Activated CD4-positive, alpha-beta T cell treated with anti-CD3 and anti-CD28 coated beads, Interleukin-10, Interleukin-2, amounts not matched to agents 100 ng/mL and 50 ng/mL, durations not matched to agents 16 hours and 8 hours (primary cell): ENCODE measurements at regions not wholly inside any gene's neighbourhood (a gene's known extent, or its start where the extent isn't known, plus 50 kb on each side); places are given as distances from the start of the nearest gene placed in this dataset.
"Not testable (repeated sequence)": the region's sequence is repeated elsewhere in the genome, so short reads cannot be mapped to it uniquely, and the experiment has no call there.

Source experiments
- DNase-seq: peaks from one replicate; pipeline ENCODE4 v3.0.0-alpha.2; 2020

DNA sequence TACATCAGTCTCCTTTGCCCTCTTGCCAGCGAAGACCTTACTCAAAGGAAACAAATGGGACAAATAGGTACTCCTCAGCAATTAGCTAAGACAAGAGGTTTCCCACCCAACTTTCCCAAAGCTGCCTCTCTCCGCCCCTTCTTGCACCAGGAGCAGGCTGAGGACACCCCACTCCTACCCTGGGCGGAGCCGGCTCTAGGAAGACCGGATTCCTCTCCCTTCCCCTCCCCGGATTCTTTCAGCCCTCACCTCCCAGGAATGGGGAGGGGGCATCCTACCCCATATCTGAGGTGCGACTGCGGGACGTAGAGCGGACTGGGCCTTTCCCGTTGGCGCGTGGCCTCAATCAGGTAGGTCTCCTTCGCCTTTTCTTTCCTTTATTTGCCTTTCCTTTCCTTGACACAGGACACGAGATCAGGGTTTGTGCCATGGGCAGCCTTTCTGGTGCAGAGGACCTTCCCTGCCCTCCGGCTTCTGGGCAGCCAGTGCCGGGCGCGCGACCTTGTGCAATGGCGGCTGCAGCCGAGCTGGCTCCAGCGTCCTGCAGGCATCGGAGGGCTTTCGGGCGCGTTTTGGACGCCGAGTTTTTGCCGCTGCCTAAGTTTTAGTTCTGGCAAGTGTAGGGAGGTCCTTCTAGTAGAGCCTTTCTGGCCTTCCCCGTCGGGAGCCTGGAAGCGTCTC, 279.9 kb downstream of the PLS3 start:
- DNase-seq: not testable (repeated sequence)

DNA sequence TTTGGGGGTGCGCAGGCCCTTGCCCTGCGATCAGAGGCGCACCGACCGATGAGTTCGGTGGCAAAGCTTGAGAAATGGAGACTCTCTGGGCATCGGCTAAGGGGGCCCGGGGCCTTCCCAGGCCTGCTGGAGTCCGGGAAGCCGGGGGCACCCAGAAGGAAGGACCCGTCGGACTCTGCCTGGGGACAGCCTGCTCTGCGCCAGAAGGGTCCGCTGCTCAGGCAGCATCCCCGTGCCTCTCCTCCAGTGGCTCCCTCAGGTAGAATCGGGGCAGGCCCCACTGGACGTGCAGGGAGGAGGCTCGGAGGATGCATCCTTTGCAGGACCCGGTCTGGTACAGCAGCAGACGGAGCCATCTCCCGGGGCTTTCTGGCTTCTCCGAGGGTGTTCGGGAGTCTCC, 290.0 kb downstream of the PLS3 start:
- DNase-seq: peak; percentile 0

DNA sequence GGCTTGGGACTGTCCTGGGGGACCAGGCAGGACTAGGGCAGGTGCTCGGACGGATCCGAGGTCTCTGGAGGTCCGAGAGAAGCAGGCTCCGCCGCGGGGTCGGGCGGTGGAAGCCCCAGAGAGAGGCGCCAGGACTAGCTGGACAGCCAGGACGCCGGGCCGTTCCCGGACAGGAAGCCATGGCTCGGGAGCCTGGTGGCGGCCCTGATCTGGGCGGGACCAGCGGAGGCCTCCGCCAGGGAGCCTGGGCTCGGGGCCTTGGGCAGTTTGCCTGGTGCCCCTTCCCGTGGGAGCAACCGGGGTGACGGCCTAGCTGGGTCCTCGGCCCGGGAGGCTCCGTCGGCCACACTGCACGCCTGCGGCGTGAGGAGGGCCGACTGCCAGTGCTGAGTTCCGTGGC, 292.3 kb downstream of the PLS3 start:
- not testable (repeated sequence) for DNase-seq

DNA sequence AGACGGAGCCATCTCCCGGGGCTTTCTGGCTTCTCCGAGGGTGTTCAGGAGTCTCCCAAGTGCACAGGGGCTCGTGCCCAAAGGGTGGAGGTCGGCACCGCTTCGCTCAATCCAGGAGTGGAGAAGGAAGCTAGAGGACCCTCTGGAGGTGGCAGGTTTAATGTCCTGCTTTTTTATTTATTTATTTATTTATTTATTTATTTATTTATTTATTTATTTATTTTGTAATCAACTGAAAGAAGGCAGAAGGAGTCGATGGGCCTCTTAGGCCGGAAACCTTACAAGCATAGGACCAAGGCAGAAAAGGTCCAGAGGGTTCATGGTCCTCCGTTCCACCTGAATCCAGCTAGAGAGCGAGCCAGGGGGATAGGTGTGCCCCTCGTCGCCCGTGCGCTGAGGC, 289.4 kb upstream of the AGTR2 start:
- DNase-seq: not testable (repeated sequence)

DNA sequence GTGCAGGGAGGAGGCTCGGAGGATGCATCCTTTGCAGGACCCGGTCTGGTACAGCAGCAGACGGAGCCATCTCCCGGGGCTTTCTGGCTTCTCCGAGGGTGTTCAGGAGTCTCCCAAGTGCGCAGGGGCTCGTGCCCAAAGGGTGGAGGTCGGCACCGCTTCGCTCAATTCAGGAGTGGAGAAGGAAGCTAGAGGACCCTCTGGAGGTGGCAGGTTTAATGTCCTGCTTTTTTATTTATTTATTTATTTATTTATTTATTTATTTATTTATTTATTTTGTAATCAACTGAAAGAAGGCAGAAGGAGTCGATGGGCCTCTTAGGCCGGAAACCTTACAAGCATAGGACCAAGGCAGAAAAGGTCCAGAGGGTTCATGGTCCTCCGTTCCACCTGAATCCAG, 286.4 kb upstream of the AGTR2 start:
- not testable (repeated sequence) for DNase-seq

DNA sequence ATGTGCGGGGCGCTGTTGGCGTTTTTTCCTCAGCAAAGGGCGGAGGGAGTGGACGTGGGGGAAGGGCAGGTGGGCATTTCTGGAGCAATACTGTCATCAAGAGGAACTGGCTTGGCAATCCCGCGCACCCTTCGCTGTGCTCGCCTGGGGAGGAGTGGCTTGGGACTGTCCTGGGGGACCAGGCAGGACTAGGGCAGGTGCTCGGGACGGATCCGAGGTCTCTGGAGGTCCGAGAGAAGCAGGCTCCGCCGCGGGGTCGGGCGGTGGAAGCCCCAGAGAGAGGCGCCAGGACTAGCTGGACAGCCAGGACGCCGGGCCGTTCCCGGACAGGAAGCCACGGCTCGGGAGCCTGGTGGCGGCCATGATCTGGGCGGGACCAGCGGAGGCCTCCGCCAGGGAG, 282.5 kb upstream of the AGTR2 start:
- peak; percentile 68 for DNase-seq

DNA sequence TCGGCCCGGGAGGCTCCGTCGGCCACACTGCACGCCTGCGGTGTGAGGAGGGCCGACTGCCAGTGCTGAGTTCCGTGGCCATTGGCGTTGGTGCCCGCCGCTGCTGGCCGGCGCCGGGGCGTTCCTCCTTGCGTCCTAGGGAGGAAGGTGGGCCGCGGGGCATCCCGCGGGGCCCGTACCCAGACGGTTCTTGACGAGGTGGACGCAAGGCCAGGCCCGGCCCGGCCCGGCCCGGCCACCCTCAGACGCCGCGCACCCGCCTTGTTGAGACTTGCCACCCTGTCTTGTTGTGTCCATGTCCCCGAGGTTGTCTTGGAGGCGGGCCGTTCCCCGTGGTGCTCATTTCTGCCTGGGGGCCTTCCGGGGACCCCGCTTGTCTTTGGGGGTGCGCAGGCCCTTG, 282.0 kb upstream of the AGTR2 start:
- not testable (repeated sequence) for DNase-seq

DNA sequence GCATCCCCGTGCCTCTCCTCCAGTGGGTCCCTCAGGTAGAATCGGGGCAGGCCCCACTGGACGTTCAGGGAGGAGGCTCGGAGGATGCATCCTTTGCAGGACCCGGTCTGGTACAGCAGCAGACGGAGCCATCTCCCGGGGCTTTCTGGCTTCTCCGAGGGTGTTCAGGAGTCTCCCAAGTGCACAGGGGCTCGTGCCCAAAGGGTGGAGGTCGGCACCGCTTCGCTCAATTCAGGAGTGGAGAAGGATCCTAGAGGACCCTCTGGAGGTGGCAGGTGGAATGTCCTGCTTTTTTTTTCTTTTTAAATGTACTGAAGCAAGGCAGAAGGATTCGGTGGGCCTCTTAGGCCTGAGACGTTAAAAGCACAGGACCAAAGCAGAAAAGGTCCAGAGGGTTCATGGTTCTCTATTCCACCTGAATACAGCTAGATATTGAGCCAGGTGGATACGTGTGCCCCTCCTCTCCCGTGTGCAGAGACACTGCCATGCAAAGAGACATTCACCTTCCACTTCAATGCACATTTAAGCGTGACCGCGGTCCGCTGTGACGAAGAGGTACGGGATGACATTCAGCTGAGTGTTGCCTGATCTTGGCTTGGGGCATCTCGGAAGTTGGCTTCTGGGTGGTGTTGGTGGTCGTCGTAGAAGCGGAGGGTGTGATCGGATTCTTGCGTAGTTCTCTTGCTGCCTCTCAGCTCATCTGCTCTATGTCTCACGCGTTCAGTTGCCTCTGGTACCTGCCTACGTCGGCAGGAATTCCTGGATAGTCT, 281.2 kb upstream of the AGTR2 start:
- no peak for DNase-seq

DNA sequence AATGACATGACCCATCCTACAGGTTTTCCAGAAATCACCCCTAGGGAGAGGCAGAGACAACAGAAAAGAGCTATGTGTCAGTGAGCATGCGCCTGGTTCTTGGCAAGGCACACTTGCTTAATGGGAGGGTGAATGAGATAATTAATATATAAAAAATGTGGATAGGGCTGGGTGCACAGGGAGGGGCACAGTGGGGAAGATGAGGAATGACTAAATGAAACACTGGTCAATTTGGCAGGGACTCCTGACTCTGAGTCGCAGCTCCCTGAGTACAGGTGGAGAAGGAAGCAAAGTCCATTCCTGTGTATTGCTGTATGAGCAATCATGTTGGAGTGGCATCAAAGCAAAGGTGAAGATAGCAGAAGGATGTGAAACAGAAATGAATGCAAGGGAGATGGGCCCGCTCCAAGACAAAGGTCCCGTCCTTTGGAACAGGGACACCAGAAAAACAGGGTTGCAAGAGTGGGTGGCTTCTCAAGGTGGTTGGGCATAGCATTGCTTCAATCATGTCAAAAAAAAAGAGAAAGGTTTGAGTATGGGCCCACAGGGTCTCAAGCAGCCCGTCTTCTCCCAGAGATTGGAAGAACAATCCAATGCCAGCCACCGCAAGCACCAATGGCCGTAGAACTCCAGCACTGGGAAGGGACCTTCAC, 278.4 kb upstream of the AGTR2 start:
- DNase-seq: no peak

DNA sequence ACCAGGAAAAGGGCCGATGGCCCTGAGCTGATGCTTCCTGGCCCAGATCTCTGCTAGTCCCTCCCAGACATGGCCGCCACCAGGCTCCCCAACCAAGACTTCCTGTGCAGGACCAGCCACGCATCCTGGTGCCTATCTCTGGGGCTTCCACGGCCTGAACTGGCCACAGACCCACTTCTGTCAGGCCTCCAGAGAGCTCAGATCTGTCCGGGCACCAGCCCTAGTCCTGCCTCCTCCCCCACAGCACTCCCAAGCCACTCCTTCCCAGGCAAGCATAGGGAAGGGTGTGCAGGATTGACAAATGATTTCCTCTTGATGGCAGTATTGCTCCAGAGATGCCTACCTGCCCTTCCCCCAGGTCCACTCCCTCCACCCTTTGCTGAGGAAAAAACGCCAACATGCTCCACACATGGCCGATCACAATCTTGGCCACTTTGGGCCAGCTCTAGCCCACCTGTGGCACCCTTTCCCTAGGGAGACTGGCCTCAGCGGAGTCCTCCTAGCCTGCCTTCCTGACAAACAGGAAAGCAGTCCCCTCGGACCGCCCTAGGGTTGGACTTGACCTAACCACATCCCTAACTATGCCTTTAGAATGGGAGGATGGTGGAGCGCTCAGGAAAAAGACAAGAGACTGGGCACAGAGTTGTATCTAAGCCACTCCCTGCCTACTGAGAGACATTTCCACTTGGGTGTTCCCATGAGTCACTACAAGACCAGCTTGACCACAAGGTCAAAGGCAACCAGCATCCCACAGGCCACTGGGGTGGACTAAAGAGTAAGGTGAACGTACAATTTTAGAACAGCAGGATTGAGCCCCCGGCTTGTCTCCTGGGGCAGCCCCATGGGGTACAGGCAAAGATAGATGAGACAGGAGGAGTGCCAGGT, 277.5 kb upstream of the AGTR2 start:
- DNase-seq: peak; percentile 44

DNA sequence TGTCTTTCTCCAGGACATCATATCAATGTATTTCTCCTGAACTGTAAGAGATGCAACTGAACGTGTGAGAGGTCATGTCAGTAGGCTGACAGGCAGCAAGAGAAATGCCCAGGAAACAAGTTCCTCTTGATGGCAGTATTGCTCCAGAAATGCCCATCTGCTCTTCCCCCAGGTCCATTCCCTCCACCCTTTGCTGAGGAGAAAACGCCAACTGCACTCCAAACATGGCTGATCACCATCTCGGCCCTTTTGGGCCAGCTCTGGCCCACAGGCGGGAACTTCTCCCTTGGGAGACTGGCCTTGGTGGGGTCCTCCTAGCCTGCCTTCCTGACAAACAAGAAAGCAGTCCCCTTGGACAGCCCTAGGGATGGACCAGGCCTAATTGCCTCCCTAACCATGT, 276.5 kb upstream of the AGTR2 start:
- peak; percentile 25 for DNase-seq

DNA sequence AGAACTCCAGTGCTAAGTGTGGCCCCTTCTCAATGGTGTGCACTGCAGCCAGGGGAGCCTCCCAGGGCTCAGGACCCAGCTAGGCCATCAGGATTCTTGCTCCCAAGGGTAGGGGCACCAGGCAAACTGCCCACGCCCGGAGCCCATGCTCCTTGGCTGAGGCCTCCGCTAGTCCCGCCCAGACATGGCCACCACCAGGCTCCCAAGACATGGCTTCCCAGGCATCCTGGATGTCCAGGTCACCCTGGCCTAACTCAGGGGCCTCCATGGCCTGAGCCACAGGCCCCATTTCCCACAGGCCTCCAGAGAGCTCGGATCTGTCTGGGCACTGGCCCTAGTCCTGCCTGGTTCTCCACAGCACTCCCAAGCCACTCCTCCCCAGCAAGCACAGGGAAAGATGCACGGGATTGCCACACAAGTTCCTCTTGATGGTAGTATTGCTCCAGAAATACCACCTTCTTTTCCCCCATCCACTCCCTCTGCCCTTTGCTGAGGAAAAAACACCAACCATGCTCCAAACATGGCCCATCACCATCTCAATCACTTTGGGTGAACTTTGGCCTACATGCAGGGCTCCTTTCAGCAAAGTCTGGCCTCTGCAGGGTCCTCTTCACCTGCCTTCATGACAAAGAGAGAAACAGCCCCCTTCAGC, 274.7 kb upstream of the AGTR2 start:
- no peak for DNase-seq

DNA sequence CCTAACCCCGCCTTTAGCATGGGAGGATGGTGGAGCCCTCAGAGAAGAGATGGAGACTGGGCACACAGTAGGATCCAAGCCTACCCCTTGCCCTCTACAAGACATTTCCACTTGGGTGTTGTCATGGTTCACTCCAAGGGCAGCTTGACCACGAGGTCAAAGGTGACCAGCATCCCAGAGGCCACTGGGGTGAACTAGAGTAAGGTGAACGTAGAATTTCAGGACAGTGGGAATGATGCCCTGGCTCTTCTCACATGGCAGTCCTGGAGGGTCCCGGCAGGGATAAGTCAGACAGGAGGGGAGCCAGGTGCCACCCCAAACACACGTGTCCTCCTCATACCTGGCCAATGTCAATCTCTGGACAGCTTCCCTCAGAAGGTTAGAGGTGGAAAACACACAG, 274.2 kb upstream of the AGTR2 start:
- DNase-seq: no peak

DNA sequence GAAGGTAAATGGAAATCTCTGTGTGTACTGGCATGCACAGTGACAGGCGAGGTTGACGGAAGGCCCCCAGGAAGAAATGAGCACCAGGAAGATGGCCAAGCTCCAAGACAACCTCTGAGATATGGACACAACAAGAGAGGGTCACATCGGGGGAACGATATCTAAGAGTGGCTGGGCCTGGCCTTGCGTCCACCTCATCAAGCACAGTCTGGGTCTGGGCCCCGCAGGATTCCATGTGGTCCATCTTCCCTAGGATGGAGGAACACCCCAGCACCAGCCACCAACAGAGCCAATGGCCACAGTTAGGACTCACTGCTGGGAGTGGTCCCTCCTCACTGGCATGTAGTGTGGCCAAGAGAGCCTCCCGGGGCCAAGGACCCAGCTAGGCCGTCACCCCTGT, 272.6 kb upstream of the AGTR2 start:
- no peak for DNase-seq

DNA sequence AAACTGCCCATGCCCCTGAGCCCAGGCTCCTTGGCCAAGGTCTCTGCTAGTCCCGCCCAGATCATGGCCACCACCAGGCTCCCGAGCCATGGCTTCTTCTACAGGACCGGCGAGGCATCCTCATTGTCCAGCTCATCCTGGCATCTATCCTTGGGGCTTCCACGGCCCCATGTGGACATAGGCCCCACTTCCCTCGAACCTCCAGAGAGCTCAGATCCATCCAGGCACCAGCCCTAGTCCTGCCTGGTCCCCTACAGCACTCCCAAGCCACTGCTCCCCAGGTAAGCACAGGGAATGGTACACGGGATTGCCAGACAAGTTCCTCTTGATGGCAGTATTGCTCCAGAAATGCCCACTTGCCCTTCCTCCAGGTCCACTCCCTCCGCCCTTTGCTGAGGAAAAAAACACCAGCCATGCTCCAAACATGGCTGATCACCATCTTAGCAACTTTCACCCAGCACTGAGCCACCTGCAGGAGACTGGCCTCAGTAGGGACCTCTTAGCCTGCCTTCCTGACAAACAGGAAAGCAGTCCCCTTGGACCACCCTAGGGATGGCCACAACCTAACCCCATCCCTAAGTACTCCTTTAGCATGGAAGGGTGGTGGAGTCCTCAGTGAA, 272.1 kb upstream of the AGTR2 start:
- peak; percentile 33 for DNase-seq

DNA sequence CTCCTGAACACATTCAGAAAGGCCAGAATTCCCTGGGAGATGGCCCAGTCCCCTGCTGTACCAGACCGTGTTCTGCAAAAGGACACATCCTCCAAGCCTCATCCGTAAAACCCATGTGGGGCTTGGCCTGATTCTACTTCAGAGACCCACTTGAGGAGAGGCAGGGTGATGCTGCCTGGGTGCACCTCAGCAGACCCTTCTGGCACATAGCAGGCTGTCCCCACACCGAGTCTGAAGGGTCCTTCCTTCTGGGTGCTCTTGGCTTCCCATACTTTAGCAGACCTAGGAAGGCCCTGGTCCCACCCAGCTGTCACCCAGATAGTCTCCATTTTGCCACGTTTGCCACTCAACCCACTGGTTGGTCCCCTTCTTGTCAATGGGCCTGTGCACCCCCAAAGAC, 270.1 kb upstream of the AGTR2 start:
- DNase-seq: no peak

DNA sequence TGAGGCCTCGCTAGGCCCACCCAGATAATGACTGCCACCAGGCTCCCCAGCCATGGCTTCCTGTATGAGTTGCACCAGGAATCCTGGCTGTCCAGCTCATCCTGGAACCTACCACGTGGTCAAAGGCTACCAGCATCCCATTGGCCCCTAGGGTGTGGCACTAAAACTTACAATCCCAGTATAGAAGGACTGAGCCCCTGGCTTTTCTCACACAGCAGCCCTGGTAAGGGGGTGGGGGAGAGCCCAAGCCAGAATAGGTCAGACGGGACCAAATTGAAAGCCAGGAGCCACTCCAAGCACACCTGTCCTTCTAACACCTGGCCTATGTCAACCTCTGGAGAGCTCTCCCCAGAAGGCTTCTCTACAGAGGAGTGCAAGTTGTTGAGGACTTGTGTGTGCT, 269.3 kb upstream of the AGTR2 start:
- no peak for DNase-seq

DNA sequence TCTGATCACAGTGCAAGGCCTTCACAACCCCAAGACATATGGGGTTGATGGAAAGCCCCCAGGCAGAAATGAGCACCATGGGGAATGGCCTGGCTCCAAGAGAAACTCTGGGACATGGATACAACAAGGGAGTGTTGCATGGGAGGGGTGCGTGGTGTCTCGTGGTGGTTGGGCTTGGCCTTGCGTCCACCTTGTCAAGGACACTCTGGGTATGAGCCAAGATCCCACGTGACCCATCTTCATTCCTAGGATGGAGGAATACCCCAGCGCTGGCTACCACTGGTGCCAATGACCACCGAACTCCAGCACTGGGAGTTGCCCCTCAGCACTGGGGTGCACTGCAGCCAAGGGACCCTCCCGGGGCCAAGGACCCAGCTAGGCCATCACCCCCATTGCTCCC, 267.5 kb upstream of the AGTR2 start:
- DNase-seq: no peak

DNA sequence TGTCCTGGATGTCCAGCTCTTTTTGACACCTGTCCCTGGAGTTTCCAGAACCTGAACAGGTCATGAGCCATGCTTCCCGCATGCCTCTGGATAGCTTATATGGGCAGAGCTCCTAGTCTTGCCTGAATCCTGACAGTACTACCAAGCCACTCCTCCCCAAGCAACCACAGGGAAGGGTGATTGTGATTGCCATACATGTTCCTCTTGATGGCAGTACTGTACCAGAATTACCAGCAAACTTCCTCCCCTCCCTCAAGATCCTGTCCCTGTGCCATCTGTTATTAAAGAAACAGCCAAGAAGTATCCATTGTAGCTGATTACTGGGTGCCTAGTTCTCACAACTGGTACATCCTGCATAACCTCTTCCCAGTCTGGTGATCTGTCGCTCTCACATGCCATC, 264.3 kb upstream of the AGTR2 start:
- no peak for DNase-seq

DNA sequence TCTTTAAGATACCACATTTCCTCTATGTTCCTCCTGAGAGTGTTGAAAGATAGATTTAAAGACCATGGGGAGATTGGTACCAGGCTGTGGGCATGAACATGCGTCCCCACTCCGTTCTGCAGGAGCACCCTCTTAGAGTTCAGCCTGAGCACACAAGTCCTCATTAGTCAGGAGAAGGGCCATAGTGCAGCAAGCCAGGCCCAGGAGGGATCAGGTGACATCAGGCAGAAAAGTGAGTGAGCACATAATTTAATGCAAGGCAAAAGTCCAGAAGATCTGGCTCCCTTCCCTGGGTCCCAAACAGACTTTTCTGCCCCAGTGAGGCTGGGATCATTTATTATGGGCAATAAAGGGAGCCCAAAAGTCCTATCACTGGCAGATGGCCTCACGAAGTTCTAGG, 263.7 kb upstream of the AGTR2 start:
- DNase-seq: no peak

DNA sequence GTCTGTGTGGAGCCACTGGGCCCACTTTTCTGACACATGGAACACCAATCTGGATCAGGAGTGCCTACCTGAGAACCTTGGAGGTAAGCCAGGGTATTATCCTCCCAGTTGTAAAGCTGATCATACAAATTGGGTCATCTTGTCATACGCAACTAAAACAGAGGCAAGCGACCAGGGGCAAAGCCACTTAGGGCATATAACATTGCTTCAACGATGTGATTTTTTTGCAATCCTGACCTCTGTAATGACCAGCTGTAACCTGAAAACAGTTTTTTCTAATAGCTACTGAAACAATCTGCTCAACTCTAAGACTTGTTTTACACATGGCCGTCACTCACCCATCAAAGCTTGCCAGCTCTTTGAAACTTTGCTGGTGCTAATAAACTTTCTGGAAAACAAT, 261.5 kb upstream of the AGTR2 start:
- no peak for DNase-seq

DNA sequence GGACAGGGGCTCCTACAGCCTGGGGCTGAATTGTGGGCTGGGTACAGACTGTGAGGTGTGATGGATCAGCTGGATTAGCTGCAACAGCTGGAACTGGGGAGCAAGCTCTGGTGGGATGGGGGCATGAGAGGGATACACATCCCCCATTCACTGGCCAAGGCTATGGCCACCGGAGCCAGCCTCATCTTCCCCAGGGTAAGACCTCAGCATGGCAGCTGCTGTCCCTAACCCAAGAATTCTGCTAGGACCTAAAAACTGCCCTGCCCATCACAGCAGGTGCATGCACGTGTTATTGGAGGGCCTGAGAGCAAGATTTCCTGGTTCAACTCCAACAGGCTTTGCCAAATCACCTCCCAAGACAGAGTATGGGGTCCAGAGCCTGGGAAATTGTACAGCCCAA, 258.6 kb upstream of the AGTR2 start:
- no peak for DNase-seq
